Heart left ventricle (tissue), 13 donors: ENCODE measurements at regions not wholly inside any gene's neighbourhood (a gene's known extent, or its start where the extent isn't known, plus 50 kb on each side); places are given as distances from the start of the nearest gene placed in this dataset.

ENCODE experiments used
- POLR2A ChIP-seq, 2 donors: fragments of 450-650 bp; IDR thresholded peaks; one replicate each; pipeline ENCODE4 v1.6.1; 2017; ENCODE audit warnings: antibody characterized with exemption in 2 of 2, mild to moderate bottlenecking in 2 of 2, moderate library complexity in 2 of 2
- TF ChIP-seq, protein P1 (sequence below), 12 donors: fragments of 200-600 bp; sonication (generic) in 4 of 12; IDR thresholded peaks; one replicate each; pipeline versions ENCODE4 v1.5.0 to v1.8.0; 2018 to 2022; ENCODE audit warnings: antibody characterized with exemption in 12 of 12, mild to moderate bottlenecking in 5 of 12
- donor health status: ischemic (EF 13 %, LVEDD 7.1; RV severe dilation, severe dysfunction).
- donor health status: DM: no; HTN: yes; CAD: no.
- donor health status: DM: no; HTN: no; CAD: no.
- donor health status: ischemic (EF 25% LVEDD 6.9; RV normal size, moderate dysfunction).
- donor health status: ischemic (EF 25% LVEDD 5.7; RV mildly dilated, moderate dysfunction).
- donor health status: ischemic (EF 35%, LVEDD 5.7; RV mildly dilated, moderate dysfunction).
- donor health status: nonischemic (EF 11% LVEDD 7.7; RV severe dilation, severe dysfunction).
- donor health status: DM: yes; HTN: yes; CAD: no.
- donor health status: PGD.
- donor health status: ischemic (EF 29% LVEDD 5.4; RV normal size, mild dysfunction).
- donor health status: nonischemic (EF 23%, LVEDD 6.1; RV moderate dilation, normal function).

DNA sequence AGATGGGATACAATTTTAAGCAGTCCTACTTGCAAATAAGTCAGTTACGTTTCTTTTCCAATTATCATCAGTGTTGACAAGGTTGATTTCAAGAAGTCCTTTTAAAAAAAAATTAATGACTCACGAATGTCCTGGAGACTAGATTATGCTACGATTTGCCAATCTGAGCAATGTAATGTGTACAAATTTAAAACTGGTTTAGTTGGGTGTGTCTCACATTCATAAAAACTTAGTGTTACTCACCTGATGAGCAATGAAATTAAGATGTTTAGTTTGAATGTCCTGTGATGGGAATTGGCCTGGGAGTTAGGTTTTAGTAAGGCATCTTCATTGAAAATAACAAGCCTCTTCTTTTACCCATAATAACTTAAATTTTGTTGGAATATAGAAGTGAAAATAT is 136.7 kb upstream of the POF1B start:
- TF ChIP-seq, protein P1, sequence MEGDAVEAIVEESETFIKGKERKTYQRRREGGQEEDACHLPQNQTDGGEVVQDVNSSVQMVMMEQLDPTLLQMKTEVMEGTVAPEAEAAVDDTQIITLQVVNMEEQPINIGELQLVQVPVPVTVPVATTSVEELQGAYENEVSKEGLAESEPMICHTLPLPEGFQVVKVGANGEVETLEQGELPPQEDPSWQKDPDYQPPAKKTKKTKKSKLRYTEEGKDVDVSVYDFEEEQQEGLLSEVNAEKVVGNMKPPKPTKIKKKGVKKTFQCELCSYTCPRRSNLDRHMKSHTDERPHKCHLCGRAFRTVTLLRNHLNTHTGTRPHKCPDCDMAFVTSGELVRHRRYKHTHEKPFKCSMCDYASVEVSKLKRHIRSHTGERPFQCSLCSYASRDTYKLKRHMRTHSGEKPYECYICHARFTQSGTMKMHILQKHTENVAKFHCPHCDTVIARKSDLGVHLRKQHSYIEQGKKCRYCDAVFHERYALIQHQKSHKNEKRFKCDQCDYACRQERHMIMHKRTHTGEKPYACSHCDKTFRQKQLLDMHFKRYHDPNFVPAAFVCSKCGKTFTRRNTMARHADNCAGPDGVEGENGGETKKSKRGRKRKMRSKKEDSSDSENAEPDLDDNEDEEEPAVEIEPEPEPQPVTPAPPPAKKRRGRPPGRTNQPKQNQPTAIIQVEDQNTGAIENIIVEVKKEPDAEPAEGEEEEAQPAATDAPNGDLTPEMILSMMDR (IDR thresholded peaks at IDR 0.05), result no peak
- TF ChIP-seq POLR2A (IDR thresholded peaks at IDR 0.05), result no peak
